NT2/D1 (cell line): ENCODE measurements at regions not wholly inside any gene's neighbourhood (a gene's known extent, or its start where the extent isn't known, plus 50 kb on each side); places are given as distances from the start of the nearest gene placed in this dataset.

Experiments
- SUZ12 ChIP-seq: IDR thresholded peaks from 2 replicates; pipeline ENCODE4 v1.6.1; 2011; ENCODE audit not compliant: insufficient read length, insufficient read depth; ENCODE audit errors: extremely low read depth
- YY1 ChIP-seq: IDR thresholded peaks from 2 replicates; pipeline ENCODE4 v1.6.1; 2011; ENCODE audit not compliant: insufficient read length, insufficient read depth

GRCh38 chr6:27126046-27126814 lies 121.3 kb upstream of the PRSS16 start:
- TF ChIP-seq YY1 (no peak), SUZ12 (no peak)
